ENCODE measurements at regions not wholly inside any gene's neighbourhood (a gene's known extent, or its start where the extent isn't known, plus 50 kb on each side); places are given as distances from the start of the nearest gene placed in this dataset.
"Not testable (repeated sequence)": the region's sequence is repeated elsewhere in the genome, so short reads cannot be mapped to it uniquely, and the experiment has no call there.

DNA sequence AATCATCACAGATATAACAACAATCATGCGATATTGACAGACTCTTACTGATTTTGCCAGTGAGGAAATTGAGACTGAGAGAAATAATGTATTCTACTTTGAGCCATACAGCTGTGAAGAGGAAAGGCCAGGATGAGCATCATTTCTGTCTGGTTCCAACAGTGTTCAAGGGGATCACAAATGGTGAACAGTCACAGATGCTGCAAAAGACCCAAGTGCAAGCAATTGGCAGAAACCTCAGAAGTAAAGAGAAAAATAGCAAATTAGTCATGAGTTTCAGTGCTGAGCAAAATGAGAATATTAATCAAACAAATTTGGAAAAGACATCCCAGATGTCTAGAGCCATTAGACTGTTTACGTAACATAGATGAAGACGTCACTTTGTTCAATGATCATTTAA lies 114.1 kb downstream of the RAB38 start:
- ChIA-PET CTCF (no interaction called here), POLR2A (no interaction called here)

DNA sequence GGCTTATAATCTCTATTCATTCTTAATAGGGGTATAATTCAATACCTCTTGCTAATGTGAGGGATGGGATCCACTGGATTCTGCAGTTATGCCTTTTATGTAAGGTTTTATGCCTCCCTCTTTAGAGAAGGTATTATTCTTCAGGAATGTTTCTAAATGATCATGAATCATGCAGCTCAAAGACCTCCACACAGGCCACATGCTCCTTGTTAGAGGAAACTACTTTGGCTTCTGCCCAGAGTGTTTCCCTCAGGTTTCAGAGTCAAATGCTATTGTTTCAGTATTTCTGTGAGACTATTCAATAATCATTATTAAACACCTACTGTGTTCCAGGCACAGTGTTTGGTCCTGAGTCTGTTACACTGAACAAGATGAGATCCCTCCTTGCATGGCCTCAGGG lies 115.9 kb downstream of the RAB38 start:
- ChIA-PET CTCF (no interaction called here), POLR2A (no interaction called here)

DNA sequence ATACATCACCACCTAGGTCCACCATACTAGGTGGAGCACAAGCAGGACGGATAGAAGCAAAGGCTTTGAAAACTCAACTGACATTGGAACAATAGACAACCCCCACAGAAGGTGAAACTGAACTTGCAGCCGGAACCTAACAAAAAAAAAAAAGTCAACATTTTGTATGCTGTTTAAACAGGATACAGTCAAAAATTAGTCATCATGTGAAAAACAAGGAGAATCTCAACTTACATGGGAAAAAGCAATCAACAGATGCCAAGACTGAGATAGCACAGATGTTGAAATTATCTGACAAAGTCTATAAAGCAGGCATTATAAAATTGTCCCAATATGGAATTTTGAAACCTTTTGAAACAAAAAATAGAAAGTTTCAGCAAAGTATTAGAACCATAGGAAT lies 123.8 kb downstream of the RAB38 start:
- POLR2A ChIA-PET, result no interaction called here

DNA sequence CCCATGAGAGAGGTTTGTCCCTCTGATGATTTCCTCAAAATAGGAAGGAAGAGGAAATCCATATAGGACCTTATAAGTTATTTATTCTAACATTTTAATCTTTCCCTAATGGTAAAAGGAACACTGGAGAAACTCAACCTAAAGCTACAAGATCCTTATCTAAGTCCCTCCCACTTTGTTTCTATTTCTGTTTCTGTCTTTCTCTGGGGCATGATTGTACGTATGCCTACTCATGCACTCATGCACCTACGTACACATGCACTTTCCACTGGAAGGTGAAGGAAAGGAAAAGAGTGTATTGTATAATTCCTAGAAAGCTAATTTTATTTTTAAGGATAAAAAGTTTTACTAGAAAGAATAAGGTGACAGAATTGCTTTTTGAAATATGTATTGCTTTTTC lies 125.0 kb downstream of the RAB38 start:
- POLR2A ChIA-PET, result no interaction called here

More for the DNA sequence above, 123.8 kb downstream of the RAB38 start:
- CTCF ChIA-PET, result no interaction called here

DNA sequence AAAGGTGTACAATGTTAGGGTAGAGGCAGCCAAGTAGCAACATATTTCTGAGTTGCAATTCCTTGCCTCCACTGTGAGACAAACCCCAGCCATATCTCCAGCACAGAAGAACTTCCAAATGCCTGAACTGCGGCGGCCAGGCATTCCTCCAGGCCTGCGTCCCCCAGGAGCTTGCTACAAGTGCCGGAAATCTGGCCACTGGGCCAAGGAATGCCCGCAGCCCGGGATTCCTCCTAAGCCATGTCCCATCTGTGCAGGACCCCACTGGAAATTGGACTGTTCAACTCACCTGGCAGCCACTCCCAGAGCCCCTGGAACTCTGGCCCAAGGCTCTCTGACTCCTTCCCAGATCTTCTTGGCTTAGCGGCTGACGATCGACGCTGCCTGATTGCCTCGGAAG lies 130.0 kb downstream of the RAB38 start:
- POLR2A ChIA-PET, CTCF ChIA-PET: not testable (repeated sequence)

More for the DNA sequence above, 125.0 kb downstream of the RAB38 start:
- CTCF ChIA-PET, result no interaction called here

DNA sequence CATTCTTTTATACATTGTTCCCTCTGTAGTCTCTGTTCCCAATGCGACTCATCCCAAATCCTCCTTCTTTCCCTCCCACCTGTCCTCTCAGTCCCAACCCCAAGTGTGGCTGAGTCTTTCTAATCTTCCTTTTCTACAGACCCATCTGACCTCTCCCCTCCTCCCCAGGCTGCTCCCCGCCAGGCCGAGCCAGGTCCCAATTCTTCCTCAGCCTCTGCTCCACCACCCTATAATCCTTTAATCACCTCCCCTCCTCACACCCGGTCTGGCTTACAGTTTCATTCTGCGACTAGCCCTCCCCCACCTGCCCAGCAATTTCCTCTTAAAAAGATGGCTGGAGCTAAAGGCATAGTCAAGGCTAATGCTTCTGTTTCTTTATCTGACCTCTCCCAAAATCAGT lies 130.6 kb downstream of the RAB38 start:
- CTCF ChIA-PET, POLR2A ChIA-PET: not testable (repeated sequence)

DNA sequence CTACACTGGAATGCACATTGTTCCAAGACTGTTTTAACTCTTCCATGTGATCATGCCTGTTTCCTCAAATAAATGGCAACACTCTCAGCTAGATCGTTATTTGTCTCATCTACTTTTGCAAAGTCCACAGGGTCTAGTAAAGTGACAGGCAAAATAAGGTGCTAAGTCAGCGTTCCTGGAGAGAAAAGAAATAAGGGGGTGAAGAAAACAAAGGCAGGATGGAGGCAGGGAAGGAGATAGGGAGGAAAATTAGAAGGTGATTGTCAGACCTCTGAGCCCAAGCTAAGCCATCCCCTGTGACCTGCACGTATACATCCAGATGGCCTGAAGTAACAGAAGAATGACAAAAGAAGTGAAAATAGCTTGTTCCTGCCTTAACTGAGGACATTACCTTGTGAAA lies 132.1 kb downstream of the RAB38 start:
- CTCF ChIA-PET, result no interaction called here
- POLR2A ChIA-PET, result no interaction called here

DNA sequence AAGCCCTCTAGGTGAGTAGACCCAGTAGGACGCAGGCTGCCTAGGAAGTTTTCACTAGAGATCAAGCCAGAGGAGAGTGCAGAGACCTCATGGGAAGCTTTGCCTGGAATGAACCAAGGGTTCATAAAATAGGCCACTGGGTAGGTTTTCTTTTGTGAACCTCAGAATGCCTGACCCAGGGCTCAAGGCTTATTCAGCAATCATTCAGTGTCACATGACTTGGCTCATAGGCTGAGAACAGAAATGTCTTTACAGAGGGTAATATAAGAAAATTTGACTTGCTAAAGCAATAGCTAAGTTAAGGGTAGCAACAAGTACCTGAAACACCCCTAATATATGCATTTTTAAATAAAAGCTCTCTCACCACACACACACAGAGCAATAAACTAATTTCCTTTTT lies 132.6 kb downstream of the RAB38 start:
- CTCF ChIA-PET, result no interaction called here
- POLR2A ChIA-PET, result no interaction called here

DNA sequence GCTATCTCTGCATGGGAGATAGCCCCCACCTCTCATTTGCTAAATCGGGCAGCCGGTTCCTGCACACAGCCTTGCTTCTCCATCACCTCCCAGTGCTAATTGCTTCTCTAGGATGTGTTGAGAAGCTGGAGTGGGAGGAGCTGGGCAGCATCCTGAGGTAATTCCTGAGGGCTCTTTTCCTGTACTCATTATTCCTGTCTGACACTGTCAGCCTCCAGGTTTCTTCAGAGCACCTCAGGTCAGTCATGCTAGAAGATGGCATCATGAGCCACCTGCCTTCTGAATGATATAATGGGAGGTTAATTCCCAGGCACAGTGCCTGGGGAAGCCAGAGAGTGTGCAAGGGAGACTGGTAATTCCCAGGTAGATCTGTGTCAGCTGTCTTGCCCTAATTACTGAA lies 133.0 kb downstream of the RAB38 start:
- POLR2A ChIA-PET, result no interaction called here
- CTCF ChIA-PET, result no interaction called here

DNA sequence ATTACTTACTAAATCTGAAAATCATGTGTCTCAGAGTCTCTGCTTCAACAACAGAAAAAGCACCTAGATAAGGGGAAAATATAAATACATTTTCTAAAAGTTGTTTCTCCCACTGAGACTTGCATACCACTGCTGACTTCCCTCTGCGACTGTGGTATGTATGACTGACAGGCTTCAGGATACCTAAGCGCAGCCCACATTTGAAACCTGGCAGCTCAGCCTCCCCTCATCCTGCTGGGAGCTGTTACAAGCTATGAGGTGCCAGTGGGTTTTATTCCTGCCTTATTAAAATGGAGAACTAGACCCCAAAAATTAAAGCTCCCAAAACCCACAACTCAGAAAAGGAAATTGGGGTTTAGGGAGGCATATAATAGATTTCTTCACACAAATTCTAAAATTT lies 133.6 kb downstream of the RAB38 start:
- ChIA-PET CTCF (no interaction called here), POLR2A (no interaction called here)

DNA sequence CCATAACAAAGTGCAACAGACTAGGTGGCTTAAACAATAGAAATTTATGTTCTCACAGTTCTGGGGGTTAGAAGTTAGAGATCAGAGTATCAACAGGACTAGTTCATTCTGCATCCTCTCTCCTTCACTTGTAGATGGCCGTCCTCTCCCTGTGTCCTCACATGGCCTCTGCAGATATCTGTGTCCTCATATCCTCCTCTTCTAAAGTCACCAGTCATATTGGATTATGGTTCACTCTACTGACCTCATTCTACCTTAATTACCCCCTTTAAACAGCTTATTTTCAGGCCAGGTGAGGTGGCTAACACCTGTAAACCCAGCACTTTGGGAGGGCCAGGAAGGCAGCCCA lies 135.1 kb downstream of the RAB38 start:
- CTCF ChIA-PET, result no interaction called here
- POLR2A ChIA-PET, result no interaction called here

DNA sequence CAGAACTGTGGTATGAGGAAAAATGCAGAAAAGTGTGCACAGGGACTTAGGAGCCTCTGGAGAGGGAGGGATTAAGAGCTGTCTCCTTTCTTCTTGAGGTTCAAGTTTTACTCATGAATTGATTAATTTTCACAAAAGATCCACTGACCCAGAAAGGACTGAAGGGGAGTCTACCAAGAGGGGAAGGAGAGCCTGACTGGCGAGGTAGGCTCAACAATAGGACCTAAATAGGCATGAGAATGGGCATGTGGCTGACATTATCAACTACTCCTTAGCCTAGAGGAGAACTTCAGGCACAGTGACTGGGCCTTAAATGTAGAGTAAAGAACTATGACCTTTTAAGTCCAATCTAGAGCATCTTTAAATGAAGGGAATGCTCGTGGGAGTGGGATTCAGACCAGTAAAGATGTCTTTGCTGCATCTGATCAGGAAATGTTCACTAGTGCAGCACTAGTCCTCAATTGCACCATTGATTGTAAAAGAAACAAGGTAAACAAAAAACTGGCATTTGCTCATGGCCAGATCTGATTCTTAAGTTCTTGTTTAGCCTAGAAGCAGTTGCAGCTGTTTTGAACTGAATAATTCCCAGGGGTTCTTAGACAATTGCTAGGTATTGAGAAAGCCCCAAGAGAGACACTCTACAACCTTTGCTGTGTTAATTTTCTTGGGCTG lies 135.6 kb downstream of the RAB38 start:
- POLR2A ChIA-PET, result no interaction called here
- CTCF ChIA-PET, result no interaction called here

DNA sequence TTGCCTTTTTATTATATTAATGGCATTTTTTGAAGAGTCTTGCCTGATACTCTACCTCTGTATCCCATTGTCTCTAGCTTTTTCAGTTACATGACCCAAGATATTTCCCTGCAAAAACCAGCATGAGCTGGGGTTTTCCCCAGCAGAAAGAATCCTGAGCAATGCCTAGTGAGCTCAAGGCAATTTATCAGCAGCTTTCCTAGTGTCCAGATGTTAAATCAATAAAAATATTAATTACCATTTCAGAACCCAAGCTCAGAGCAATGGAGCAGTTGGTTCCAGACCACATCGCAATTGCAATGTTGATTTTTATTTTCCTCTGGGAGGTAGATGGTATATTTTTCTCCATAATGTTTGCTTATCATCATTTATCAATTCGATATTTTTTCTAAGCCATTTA lies 137.2 kb downstream of the RAB38 start:
- POLR2A ChIA-PET, result no interaction called here
- CTCF ChIA-PET, result no interaction called here

DNA sequence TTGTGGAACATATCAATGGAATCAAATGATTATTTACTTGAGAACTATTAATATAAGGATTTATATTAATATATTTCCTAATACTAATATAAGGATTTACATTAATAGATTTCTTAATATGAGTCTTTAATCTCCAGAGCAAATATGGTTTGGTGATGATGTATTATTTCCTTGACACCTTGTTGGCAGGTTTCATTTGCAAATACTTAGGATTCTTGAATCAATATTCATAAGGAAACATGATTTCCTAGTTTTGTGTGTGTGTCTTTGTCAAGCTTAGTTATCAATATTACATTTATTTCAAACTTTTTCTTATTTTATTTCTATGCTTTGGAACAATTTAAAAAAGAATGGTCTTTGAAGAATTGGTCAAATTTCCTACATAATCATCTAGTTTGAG lies 138.5 kb downstream of the RAB38 start:
- ChIA-PET CTCF (no interaction called here), POLR2A (no interaction called here)

DNA sequence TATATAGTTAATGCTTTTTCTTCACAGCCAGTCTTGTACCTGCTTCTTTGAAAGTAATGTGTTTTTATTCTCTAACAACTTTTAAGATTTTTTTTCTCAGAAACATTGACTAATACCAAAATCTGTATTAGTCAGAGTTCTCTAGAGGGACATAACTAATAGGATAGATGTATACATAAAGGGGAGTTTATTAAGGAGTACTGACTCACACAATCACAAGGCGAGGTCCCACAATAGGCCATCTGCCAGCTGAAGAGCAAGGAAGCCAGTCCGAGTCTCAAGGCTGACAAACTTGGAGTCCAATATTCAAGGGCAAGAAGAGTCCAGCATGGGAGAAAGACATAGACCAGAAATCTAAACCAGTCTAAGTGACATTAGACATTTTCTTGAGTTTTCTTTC lies 140.0 kb downstream of the RAB38 start:
- ChIA-PET POLR2A (no interaction called here), CTCF (no interaction called here)

DNA sequence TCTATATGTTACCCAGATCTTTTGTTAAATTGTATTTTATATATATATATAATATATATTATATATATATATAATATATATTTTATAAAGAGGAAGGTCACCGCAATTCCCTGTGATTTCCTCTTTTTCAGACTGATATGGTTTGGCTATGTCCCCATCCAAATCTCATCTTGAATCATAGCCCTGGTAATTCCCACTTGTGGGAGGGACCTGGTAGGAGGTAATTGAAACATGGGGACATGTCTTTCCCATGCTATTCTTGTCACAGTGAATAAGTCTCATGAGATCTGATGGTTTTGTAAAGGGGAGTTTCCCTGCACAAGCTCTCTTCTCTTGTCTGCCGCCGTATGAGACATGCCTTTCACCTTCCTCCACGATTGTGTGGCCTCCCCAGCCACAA lies 157.6 kb downstream of the RAB38 start:
- POLR2A ChIA-PET, result no interaction called here
- CTCF ChIA-PET, result interaction anchor here (2.6 kb wide), 1 partner anchor 535 kb away, joined by 11 read pairs; no protein-coding TSS in a partner anchor

DNA sequence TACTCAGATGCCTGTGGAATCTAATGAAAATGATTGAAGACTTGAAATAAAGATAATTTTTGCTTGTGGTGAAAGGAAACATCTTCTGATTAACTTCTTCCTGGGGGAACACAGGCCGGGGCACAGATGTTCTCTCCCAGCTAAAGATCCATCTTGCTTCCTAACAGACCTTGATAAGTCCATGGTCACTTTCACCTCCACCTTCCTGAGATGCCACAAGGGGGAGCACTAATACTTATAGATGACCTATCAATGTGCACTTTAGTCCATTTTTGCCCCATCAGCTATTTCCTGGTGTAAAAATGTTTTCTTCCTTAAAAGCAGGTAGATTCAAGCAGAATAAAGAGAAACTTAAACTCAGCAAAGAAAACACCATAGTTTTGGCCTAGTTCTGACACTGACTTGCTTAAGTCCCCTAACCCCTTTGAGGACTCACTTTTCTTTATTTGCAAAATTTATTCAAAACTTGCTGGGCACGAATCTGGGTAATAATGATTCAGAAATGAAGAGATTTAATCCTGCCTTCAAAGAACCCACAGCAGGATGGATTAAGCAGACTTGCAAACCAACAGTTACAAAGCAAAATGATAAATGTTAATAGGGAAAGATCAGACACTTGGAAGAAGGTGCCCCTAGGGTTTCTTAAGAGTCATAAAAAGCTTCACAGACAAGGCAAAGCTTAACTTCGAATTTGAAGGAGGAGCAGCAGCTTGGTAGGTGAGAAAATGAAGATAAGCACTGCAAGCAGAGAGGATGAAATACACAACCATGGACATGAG lies 158.7 kb downstream of the RAB38 start:
- ChIA-PET CTCF (interaction anchor here (0.6 to 2.6 kb wide), 7 partner anchors 8 to 571 kb away, joined by 3 to 11 read pairs (median 4); no protein-coding TSS in a partner anchor), POLR2A (no interaction called here)

DNA sequence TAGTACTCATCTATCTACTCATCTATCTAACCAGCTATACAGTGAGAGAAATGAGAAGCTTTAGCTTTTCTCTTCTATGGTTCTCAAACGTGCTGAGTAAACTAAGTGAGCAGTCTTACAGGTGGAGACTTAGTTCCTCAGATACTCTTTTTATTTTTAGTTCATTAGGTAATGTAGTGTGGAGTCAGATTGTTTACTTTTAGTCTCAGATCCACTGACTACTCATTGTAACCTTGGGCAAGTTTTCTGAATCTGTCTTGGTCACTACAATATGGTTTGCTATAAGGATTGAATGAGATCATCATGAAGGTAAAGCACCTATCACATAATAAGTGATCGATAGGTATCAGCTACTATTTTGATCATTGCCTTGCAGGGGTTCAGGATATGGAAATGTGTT lies 160.1 kb downstream of the RAB38 start:
- POLR2A ChIA-PET, result no interaction called here
- CTCF ChIA-PET, result interaction anchor here (1.0 to 2.6 kb wide), 3 partner anchors 522 to 538 kb away, joined by 3 to 11 read pairs (median 6); no protein-coding TSS in a partner anchor

DNA sequence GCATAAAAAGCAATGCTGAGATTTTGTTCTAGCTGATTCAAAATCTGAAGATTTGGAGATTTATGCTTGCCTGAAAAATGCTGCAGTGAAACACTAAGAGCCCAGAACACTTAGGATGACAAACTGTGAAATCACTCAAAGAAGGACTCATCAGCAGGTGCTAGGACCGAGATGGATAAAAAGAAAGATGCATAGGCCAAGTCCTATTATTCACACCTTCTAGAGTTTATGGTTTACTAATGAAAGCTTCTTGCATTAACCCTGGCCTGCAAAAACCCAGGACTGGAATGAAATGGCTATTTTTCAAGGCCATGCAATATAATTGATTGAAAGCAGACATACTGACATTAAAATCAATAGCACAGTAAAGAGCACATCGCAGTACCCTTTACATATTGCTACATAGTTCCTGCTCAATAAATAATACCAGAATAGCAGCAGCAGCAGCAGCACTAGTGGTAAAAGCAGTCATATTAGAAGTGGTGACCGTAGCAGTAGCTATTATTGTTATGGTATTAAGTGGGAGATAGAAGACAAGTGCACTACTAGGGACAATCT lies 161.7 kb downstream of the RAB38 start:
- ChIA-PET POLR2A (no interaction called here), CTCF (no interaction called here)

DNA sequence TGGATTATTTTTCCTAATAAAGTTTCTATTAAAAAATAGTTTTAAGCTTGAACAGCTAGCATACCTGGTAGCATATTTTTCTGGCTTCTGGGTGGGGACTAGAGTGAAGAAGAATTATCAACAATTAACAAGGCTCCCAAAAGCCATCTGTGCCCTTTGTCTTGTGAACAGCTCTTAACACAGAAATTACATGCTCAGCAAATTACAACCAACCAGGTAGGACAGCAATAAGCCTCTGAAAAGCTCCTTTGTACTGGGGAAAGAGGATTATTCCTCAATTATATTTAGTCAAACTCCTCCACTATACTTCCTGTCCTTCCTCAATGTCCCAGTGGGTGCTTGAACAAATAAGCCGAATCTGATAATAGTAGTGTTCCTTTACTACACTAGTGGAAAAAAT lies 162.8 kb downstream of the RAB38 start:
- ChIA-PET POLR2A (no interaction called here), CTCF (no interaction called here)

DNA sequence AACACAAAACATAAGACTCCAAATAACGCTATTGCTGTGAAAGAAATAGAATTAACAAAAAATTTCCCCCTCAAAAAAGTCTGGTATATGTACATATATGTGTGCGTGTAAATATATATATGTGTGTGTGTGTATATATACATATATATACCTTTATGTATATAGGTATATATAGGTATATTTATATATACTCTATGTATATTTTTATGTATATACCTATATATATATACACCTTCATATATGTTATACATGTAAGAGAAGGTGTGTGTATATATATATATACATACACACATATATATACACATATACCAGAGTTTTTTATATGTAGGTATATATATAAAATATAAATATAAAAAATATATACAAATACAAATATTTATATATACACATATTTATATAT lies 199.2 kb downstream of the RAB38 start:
- ChIA-PET POLR2A (no interaction called here), CTCF (no interaction called here)

DNA sequence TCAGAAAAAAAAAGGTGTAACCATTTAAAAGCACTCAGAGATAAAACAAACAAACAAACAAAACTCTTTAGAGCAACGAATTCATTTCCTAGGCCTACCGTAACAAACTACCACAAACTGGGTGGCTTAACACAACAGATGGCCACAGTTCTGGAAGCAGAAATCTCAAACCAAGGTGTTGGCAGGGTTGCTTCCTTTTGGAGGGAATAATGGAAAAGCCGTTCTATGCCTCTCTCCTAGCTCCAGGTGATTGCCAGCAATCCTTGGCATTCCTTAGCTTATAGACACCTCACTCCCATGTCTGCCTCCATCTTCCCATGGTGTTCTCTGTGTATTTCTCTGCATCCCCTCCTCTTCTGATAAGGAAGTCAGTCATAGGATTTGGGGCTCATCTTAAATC lies 200.4 kb downstream of the RAB38 start:
- CTCF ChIA-PET, result no interaction called here
- POLR2A ChIA-PET, result no interaction called here

Measured in activated CD8-positive, alpha-beta memory T cell treated with anti-CD3 and anti-CD28 coated beads for 36 hours (primary cell).